Mammary epithelial cell (primary cell): ENCODE measurements at regions not wholly inside any gene's neighbourhood (a gene's known extent, or its start where the extent isn't known, plus 50 kb on each side); places are given as distances from the start of the nearest gene placed in this dataset.

Experiments used
- CTCF ChIP-seq, 2 donors: IDR thresholded peaks in 1 of 2; conservative IDR thresholded peaks in 1 of 2; 2 replicates each; pipeline ENCODE4 v1.5.1; 2011 to 2012; ENCODE audit warnings: inconsistent platforms in 2 of 2, low read length in 2 of 2, mild to moderate bottlenecking in 2 of 2, control low read depth in 1 of 2, low read depth in 1 of 2; ENCODE audit not compliant: insufficient read depth in 1 of 2; ENCODE audit errors: extremely low read depth in 1 of 2
- EZH2 ChIP-seq: IDR thresholded peaks from 2 replicates; pipeline ENCODE4 v1.6.1; 2012; ENCODE audit warnings: low read length, inconsistent platforms, borderline replicate concordance

- TF ChIP-seq CTCF (conservative IDR thresholded peaks at IDR 0.05 in 1 of 2, IDR thresholded peaks at IDR 0.05 in 1 of 2; ENCODE audit: extremely low read depth in 1 of 2, insufficient read depth in 1 of 2, low read depth in 1 of 2, low read length in 2 of 2) = no peak
- TF ChIP-seq EZH2 = no peak
These were observed 105.4 kb upstream of the PDC start for GRCh38 chr1:186566140-186566855.
